ENCODE measurements at regions not wholly inside any gene's neighbourhood (a gene's known extent, or its start where the extent isn't known, plus 50 kb on each side); places are given as distances from the start of the nearest gene placed in this dataset.

DNA sequence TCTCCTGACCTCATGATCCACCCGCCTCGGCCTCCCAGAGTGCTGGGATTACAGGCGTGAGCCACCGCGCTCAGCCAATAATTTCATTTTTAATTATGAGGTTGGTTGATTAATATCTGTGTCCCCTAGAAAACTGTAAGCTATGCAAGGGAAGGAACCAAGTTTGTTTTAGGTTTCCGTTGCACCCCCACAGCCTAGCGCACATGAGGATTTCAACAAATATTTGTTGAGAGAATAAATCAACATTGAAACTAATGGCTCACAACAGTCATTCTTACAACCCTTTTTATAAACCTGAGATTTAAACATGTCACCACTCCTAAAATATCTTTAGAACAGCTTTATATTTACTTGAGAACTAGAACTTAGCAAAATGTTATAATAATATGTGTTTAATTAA, 114.0 kb upstream of the CARMIL1 start:
- DNase-seq (ENCODE audit: low read depth), result no peak

DNA sequence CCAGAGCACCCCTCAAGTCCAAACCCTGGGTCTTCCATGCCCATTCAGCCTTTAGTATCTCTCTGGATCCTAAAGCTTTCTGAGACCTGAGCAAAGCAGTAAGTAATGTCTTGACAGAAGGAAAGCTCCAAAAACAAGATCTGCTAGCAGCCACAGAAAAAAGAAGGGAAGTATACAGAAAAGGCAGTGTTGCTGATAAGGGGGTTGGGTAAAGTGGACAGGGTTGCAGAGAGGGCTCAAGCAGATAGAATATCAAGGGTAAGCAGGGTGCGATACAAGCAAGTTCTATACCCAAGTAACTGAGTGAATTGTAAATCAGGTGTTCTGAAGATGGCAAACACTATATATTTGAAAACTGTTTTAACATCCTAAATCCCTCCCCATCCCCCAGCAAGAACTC, 113.4 kb upstream of the CARMIL1 start:
- DNase-seq (ENCODE audit: low read depth), result no peak

DNA sequence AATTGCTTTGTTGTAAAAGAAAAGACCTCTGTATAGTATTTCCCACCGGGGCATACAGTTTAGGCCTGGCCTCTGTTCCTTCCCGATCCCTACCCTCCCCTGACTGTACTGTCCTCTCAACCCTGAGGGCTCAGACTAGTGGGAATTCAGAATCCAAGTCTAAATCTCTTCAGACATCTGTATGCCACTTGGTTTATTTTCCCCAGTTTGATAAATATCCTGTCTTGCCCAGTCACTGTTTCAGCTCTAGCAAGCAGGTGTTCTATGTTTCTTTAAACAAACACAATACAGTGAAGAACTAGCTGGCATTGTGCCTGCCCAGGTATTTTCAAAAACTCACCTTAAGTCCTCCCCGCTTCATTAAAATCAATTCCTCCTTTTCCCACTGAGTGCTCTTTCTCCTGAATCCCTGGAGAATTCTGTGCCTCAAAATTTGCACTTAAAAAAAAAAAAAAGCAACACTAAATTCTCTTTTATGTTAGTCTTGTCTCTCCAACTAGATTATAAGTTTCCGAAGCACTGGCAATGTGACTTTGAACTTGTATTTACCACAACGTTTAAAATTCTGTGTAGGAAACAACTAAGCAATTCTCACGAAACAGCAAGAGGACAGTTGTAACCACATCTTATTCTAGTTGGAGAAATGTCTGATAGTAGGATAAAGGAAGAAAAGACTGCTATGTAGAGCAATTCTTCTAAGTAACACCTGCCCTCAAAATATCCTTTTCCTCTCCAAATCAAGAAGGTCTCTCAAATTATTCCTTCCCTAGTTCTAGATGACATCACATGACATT, 112.0 kb upstream of the CARMIL1 start:
- DNase-seq (ENCODE audit: low read depth), result no peak

DNA sequence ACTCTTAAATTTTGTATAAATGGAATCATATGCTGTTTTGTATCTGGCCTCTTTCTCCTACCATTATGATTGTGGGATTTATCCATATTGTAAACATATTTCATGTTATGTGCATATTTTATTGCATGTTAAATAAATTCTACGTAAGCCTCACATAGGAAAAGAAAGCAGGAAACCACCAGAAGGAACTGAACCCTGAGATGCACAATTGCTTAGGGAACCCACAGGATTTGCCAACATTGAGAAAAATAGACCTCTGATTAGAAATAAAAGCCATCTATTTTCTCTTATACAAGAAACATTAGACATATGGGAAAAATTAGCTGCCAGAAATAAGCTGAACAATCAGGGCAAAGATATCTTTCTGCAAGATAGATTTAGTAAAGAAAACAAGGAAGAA, 111.2 kb upstream of the CARMIL1 start:
- DNase-seq (ENCODE audit: low read depth), result no peak

DNA sequence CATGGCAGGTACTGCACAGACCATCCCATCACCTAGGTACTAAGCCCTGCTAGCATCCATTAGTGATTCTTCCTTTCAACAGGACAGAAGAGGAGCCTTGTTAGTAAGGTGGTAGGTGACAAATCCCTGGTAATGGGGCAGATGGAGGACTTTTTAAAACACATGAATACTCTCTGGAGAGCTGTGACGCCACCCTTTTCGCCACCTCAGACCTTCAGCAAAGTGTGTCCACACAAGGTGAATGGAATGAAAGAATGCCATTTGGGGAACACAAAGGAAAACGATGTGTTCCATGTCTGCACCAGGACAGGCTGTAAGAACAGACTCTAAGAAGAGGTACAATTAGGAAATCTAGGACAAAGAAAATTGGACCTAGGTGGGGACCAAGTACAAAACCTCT, 110.5 kb upstream of the CARMIL1 start:
- DNase-seq (ENCODE audit: low read depth), result no peak

DNA sequence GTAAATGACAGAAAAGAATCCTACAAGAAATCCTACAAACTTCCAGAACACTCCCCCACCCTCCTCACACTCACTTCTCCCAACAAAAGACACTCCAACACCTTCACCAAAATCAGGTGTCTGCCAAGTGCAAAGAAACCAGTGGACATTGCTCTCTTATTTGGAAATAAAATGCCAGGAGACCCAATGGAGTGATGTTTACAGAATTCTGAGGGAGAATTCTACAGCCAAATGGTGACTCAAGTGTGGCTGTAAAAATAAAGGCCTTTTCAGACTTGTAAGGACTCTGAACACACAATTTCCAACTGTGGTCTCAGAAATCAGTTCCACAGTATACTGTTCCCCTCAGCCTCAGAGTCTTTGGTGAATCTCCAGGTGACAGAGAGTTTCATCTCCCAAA, 109.6 kb upstream of the CARMIL1 start:
- no peak for DNase-seq (ENCODE audit: low read depth)

DNA sequence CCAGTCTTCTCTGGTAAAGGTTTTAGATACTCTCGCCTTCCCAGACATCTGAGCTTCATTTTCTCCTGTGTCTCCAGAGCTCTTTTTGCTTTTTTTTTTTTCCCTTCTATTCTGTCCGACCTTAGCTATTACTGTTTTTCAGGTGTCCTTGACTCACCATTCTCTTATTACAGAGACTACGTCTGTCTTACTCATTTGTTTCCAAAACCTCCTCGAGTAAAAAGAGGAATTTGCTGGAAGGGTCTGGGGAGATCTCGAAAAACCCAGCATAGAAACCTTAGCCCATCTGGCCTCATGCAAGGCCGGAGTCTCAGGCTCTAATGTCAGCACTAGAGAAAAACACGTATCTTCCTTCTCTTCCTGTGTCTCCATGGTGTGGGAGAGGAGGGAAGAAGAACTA, 109.2 kb upstream of the CARMIL1 start:
- DNase-seq (ENCODE audit: low read depth), result no peak

DNA sequence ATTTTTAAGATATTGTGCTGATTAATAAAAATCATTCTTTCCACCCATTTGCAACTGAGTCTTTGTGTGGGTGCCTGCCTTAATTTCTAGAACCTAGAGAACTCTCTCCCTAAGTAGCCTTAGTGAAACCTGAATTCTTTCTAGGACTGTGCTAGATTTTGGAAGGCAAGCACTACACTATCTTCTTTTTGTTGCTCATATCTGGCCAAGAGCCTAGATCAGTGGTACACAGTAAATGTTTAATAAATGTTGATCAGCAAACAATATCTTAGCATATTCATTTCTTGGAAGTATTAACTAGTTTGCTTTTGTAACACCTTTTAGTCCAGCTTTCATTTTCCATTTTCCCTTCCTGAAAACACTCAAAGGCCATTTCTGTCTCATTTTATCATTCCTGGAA, 108.5 kb upstream of the CARMIL1 start:
- no peak for DNase-seq (ENCODE audit: low read depth)

DNA sequence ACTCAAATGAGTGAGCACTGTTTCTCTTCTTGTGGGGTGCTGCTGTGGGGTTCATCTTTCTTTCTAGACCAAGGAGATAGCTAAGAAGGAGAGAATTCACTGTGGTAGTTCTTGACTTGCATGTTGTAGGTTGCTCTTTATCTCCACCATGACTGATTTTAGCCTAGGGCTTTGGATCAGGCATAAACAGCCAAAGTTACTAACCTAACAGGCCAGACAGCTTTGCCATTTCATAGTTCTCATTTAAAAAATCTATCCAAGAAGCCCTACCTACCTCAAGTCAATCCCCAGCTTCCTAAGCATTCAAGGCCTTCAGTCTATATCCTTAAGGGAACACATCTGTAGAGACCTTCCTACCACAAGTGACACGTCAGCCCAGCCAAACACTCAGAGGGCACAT, 107.9 kb upstream of the CARMIL1 start:
- no peak for DNase-seq (ENCODE audit: low read depth)

DNA sequence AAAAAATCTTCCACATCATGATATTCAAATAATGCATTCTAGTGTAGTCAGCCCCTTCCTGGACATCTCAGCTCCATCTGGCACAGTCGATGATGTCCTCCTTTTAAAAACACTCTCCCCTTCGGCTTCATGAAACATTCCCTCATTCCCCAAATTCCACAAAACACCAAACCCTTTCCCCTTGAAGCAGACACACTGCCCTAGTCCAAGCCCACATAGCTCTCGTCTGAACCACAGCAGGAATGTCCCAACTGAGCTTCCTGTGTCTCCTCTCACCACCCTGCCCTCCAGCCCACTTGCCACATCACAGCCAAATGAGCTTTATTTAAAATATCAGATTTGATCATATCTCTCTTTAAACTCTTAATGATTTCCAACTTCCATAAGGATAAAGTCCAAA, 106.4 kb upstream of the CARMIL1 start:
- peak; percentile 51 for DNase-seq (ENCODE audit: low read depth)

DNA sequence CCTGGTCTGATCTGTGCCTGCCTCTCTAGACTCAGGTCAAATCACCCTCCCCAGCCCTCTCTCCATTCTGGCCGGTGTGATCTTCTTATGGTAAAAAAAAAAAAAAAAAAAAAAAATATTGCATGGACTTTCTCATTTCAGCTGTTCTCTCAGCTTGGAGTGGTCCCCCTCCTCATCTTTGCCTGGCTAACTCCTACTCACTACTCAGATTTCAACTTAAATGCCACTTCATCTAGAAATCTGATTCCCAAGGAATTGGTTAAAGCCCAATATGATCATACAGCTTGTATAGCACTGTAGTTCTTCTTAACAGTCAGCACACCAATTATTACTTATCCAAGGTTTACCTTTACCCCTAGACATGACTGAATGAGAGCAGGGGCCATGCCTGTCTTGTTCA, 105.9 kb upstream of the CARMIL1 start:
- DNase-seq (ENCODE audit: low read depth), result no peak

DNA sequence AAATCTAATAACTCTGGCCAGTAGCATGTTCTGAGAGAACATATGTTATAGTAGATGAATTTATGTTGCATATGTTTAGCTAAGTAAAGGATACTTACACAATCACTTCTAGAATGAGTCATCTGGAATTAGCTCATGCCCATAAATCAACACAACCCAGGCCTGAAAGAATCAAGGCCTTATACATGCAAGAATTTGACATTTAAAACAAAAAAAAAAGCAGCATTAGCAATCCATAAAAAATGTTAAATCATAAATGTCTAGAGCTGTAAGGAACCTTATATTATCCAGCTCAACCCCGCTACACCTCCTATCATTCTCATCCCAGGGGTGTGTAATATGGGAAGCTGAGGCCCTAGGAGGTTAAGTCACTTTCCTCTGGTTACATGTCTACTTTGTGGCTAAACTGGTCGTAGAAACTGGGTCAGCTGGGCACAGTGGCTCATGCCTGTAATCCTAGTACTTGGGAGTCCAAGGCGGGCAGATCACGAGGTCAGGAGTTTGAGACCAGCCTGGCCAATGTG, 105.2 kb upstream of the CARMIL1 start:
- peak; percentile 91 for DNase-seq (ENCODE audit: low read depth)

DNA sequence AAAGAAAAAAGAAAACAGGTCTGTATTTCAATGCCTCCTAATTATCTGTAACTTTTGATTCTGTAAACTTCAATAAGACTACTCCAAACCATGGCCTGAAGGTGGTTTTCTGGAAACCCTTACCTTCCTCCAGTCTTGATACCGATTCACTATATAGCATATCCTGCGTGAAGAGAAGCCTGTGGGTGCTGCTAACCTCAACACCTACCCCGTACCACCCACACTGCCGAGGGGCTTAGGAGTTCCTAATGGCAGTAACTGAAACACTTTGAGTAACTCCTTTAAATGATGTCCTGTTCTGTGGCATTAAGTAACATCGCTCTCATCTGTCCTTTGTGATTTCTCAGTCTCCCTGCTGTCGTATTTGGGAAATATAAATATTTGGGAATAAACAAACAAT, 104.5 kb upstream of the CARMIL1 start:
- DNase-seq (ENCODE audit: low read depth), result no peak

DNA sequence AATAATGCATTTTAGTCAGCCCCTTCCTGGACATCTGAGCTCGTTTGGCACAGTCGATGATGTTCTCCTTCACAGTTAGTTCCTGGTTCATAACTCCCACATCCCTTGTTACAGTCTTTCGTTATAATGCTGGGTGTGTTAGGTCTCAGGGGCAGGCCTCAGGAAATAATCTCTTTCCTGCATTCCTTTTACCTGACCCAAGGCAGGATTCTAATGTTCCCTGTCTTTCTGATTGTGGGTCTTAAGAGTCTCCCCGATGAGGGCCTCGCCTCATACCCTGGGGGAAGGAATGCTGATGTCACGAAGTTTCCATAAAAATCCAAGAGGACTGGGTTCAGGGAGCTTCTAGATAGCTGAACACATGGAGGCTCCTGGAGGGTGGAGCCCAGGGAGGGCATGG, 104.0 kb upstream of the CARMIL1 start:
- no peak for DNase-seq (ENCODE audit: low read depth)

DNA sequence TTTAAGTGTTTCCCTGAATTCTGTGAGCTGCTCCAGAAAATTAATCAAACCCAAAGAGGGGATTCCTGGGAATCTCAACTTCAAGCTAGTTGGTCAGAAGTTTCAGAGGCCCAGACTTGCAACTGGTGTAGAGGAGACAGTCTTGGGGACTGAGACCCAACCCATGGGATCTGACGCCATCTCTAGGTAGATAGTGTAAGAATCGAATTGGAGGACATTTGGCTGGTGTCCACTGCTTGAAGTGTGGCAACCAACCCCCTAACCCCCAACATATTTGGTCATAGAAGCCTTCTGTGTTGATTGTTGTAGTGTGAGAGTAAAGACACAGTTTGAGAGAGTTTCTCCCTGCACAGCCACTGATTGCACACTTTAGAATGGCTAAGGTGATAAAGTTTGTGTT, 103.5 kb upstream of the CARMIL1 start:
- DNase-seq (ENCODE audit: low read depth), result no peak

DNA sequence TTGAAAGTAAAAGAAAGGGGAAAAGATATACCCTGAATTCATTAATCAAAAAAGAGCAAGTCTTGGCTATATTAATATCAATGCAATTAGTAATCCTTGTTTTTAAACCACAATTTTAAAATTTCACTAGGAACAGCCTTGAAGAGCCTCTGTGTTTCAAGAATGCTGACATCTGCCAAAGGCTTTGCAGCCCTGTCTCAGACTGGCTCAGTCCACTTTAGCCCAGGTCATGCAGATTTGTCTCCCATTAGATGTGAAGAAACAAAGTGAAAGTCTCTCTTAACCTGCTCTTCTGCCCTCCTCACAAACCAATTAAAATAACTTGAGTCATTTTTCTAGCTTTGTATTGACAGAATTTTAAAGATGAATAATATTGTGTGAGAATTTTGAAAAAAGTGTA, 102.7 kb upstream of the CARMIL1 start:
- no peak for DNase-seq (ENCODE audit: low read depth)

DNA sequence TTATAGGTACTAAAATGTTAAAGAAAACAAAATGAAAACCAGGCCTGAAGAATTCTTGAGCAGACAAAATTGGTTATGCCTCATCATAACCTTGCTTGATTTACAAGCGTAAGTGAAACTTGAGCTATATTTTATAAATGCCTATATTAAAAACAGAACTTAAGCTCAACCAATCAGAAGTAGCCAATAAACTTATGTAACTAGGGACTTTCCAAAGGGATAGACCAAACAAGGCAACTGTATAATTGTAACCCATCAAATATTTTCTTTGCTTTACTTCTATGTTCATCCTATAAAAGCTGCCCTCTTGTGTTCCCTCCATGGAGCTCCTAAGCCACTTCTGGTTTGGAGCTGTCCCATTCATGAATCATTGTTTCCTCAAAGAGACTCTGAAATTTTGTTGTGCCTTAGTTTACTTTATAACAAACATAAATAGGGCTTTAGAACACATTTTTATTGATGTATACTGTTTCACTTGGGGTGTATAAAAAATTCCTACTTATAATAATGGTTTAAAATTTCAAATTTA, 101.6 kb upstream of the CARMIL1 start:
- no peak for DNase-seq (ENCODE audit: low read depth)

DNA sequence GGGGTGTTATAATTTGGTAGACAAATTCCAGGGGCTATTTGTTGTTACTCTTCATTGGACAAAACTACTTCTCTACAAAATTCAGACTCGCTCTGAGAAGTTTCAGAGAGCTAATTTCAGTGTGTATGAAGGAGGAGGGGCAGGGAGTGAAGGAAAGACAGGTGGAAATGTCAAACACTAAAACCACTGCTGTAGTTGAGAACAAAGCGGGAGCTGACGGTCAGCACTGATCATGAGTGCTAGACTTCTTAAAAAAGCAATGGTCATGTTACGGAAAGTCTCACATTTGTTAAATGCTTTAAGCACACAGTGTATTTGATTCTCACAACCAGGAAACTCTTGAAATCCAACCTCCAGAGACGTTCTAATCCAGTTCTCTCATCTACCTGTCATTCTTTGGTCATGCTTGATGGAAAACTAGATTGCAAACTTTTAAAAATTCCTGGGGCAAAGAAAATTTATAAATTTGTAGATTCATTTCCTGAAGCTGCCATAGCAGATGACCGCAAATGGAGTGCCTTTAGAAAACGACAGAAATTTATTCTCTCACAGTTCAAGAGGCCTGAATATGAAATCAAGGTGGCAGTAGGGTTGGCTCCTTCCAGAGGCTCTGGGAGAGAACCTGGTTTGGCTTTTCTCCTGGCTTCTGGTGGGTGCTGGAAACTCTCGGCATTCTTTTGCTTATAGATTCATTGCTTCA, 100.7 kb upstream of the CARMIL1 start:
- no peak for DNase-seq (ENCODE audit: low read depth)

DNA sequence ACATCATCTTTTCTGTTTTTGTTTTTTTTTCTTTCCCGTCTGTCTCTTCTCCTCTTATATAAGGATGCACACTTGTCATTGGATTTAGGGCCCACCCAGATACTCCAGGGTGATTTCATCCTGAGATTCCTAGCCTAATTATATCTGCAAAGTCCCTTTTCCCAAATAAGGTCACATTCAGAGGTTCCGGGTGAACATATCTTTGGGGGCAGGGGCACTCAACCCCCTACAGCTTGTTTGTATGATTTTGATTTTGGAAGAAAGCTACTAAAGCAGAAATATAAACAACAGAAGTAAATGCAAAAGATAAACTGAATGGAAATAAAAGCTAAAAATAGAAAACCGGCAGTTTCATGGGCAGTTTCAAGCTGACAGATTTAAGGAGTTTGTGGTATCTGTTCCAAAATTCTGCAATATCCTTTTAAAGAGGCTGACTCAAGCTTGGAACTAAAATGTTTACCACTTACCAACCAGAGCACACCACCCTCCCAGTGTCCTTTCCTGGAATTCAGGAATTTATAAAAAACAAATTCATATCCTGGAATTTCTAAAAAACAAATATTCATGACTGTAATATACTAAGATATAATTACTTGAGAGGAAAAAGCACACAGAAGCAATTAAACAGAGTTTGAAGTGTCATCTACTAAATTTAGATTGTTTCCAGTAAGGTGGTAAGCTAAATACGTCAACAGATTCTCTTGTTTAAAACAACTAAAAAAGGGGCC, 100.0 kb upstream of the CARMIL1 start:
- no peak for DNase-seq (ENCODE audit: low read depth)

DNA sequence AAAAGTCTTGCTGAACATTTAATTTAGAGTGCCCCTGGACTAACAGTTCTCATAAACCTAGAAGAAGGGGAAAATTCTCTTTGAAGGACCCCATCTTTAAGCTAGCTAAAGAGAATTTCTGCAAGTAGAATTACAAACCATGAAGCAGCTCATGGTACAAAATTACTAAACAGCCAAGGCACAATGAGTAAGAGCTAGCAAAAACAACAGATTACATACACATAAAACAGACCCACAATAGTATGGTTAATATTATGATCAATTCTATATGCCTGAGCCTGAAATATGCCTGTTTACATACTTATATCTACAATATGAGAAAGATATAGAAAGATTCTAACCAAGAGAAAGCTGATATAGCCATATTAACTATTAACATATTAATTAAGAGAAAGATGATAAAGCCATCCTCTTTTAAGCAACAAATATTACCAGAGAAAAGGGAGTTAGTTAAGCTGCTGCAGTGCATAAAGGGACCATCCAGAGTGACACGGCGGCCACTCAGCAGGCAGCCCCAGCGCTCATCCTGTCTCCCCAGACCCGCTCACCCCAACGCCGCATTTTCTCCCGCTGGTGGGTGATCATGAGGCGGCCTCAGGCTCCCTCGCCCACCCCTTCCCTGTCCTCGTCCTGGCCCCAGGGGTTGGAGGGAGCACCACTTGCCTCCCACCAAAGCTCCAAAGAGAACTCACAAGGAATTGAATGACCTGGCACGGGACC, 98.4 kb upstream of the CARMIL1 start:
- no peak for DNase-seq (ENCODE audit: low read depth)

DNA sequence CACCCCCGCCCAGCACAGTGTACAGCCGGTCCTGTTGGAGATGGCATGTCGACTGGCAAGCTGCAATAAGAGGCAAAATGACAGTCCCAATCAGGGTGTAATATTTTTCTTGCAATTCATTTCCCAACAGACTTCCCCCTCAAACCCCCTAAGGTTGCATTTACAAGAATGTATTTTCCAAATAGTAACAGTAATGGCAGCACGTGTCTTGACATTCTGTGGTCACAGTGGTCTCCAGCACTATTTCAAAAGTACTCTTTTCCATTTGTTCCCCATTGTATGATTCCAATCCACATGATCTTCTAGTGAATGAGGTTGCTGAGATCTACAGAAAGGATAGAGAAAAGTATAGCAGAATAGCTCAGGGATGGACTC, 97.8 kb upstream of the CARMIL1 start:
- no peak for DNase-seq (ENCODE audit: low read depth)

DNA sequence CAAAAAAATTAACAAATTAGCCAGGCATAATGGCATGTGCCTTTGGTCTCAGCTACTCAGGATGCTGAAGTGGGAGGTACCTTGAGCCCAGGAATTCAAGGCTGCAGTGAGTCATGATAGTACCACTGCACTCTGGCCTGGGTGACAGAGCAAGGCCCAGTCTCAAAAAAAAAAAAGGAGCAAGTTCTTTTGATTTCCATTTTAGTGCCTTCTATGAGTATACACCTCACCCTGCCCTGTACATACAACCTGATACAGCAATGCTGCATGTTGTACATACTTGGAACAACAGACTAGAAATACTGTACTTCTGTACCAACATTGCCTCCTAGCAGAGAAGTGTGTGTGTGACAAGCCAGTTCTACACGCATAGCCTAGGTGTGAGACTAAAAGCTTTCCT, 97.3 kb upstream of the CARMIL1 start:
- no peak for DNase-seq (ENCODE audit: low read depth)
